Testis (tissue), 2 donors: ENCODE measurements at regions not wholly inside any gene's neighbourhood (a gene's known extent, or its start where the extent isn't known, plus 50 kb on each side); places are given as distances from the start of the nearest gene placed in this dataset.

Experiments used
- POLR2A ChIP-seq: fragments of 450-650 bp; IDR thresholded peaks from one replicate; pipeline ENCODE4 v1.6.1; 2017; ENCODE audit warnings: antibody characterized with exemption, mild to moderate bottlenecking, moderate library complexity
- TF ChIP-seq, protein P1 (sequence below), 3 experiments: fragments of 450-650 bp in 2 of 3; fragments of 200-600 bp in 1 of 3; sonication (generic) in 1 of 3; IDR thresholded peaks; one replicate each; pipeline ENCODE4 v1.5.1; 2016 to 2019; ENCODE audit warnings: antibody characterized with exemption in 3 of 3, mild to moderate bottlenecking in 2 of 3, moderate library complexity in 1 of 3

DNA sequence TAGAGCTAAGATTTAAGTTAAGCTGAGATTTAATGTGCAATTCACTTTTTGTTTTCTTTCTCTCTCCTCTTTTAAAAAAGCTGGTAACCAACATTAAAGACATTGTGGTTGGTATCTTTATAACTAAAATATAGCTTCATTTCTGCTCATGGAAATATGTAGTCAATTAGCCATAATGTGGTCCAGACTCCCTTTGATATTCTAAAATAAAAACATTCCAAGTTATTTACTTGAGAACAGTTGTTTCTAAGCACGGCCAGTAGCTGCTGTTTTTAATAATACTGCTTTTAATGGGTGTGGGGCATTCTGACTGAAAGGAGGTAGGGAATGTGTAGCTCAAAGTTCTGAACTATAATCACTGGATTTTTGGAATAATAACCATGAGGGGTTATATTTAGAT, 183.3 kb upstream of the FBXO11 start:
- TF ChIP-seq, protein P1, sequence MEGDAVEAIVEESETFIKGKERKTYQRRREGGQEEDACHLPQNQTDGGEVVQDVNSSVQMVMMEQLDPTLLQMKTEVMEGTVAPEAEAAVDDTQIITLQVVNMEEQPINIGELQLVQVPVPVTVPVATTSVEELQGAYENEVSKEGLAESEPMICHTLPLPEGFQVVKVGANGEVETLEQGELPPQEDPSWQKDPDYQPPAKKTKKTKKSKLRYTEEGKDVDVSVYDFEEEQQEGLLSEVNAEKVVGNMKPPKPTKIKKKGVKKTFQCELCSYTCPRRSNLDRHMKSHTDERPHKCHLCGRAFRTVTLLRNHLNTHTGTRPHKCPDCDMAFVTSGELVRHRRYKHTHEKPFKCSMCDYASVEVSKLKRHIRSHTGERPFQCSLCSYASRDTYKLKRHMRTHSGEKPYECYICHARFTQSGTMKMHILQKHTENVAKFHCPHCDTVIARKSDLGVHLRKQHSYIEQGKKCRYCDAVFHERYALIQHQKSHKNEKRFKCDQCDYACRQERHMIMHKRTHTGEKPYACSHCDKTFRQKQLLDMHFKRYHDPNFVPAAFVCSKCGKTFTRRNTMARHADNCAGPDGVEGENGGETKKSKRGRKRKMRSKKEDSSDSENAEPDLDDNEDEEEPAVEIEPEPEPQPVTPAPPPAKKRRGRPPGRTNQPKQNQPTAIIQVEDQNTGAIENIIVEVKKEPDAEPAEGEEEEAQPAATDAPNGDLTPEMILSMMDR (IDR thresholded peaks at IDR 0.05) = no peak
- TF ChIP-seq POLR2A = no peak
